ENCODE measurements at regions not wholly inside any gene's neighbourhood (a gene's known extent, or its start where the extent isn't known, plus 50 kb on each side); places are given as distances from the start of the nearest gene placed in this dataset.
"Not testable (repeated sequence)": the region's sequence is repeated elsewhere in the genome, so short reads cannot be mapped to it uniquely, and the experiment has no call there.

DNA sequence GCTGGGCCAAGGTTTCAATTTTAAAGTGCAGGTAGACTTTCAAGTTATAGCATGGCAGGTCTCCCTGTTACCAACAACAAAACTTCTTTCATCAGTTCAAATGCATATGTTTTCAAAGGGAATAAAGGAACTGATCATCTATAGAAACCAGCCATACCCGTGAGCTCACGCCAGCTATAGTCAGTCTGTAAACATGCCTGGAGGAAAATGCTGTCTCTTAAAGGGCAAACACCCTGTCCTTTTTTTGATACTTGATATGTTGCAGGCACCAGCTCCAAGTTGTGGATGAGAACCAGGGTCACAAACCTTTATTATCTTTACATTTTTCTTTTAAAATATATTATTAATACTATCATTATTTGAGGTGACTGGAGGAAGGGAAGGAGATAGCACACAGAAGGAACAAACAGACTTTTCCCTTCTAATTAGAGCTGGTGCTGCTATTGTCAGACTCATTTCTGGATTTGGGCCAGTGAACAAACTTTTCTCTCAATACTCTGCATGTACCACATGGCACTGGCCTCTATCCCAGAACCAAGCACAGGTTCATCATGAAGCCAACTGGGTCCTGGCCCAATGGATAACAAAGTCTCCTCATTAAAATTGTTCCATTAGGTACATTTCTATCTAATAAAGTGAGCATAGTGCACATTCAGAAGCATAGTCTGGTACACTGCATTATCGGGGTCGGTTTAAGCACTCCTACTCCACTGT, 1102.4 kb downstream of the SORCS3 start:
- no peak overlapping the region for H3K4me3 Mint-ChIP-seq
- CTCF ChIA-PET, result no interaction called here

DNA sequence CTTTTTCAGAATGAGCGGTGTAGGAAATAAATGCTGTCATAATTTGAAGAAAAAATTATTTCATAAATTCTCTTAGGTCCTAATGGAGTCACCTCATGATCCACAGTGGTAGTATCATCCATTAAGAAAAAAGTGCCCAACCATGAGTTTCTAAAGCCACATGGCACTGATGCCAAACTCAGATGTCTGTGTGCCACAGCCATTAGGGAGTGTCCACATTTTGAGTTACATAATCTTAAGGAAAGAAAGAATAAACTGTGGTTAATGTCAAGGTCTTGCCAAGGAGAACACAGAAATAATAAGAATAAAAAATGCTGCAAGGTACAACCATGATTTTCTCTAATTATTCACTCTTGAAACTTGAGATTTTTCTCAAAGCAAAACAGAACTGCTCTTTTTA, 1101.8 kb downstream of the SORCS3 start:
- H3K27me3 Mint-ChIP-seq, result no peaks in the 10 kb centered on the region
- no peak for DNase-seq
- H3K27ac Mint-ChIP-seq, result no peak overlapping the region
- H3K36me3 Mint-ChIP-seq, result no peaks in the 10 kb centered on the region
- CTCF ChIA-PET, result no interaction called here
- H3K4me3 Mint-ChIP-seq, result no peak overlapping the region
- no peaks in the 10 kb centered on the region for H3K4me1 Mint-ChIP-seq
- no peaks in the 10 kb centered on the region for H3K9me3 Mint-ChIP-seq

More for the DNA sequence above, 1102.4 kb downstream of the SORCS3 start:
- H3K27me3 Mint-ChIP-seq, result no peaks in the 10 kb centered on the region
- no peaks in the 10 kb centered on the region for H3K36me3 Mint-ChIP-seq
- no peaks in the 10 kb centered on the region for H3K9me3 Mint-ChIP-seq
- DNase-seq, result no peak
- no peak overlapping the region for H3K27ac Mint-ChIP-seq
- no peaks in the 10 kb centered on the region for H3K4me1 Mint-ChIP-seq

DNA sequence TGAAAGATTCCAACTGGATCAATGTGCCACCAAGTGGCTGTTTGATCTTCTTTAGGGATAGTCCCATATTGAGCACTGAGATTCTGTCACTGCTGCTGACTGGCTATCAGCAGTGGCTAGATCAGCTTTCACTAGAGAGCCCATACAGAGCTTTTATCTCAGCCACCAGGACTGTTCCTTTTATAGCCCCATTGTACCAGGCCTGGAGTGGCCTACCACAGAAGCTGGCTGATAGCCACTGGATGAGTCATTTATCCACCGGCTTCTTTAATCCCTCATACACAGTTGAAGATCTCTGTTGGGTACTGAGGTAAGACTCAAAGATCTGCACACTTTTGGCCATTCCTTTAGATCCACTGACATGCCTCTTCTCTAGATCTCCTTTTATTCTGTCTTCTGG, 1101.1 kb downstream of the SORCS3 start:
- Mint-ChIP-seq H3K27ac (no peak overlapping the region), H3K4me1 (no peaks in the 10 kb centered on the region), H3K36me3 (no peaks in the 10 kb centered on the region), H3K27me3 (no peaks in the 10 kb centered on the region), H3K4me3 (no peak overlapping the region), H3K9me3 (no peaks in the 10 kb centered on the region)
- CTCF ChIA-PET, result no interaction called here
- no peak for DNase-seq

DNA sequence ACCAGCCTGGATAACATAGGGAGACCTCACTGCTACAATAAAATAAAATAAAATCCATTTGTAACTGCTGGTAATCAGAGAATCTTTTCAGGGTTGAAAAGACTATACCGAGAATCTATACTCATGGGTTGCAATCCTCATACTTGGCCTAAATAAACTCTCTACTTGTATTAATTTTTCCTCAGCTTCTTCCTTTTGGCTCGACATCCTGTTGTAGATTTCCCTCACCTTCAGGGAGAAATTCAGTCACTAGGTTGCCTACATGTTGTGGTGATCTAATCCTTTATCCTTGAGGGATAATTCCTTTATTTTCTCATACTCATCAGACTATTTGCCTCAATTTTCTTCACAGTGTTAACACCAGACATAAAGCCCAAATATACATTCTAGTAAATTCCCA, 1093.4 kb downstream of the SORCS3 start:
- no peaks in the 10 kb centered on the region for H3K36me3 Mint-ChIP-seq
- no peaks in the 10 kb centered on the region for H3K4me1 Mint-ChIP-seq
- no peak for DNase-seq
- H3K9me3 Mint-ChIP-seq, result peaks cover 4% of the 10 kb centered on the region
- H3K4me3 Mint-ChIP-seq, result no peak overlapping the region
- no peaks in the 10 kb centered on the region for H3K27me3 Mint-ChIP-seq
- CTCF ChIA-PET, result no interaction called here
- H3K27ac Mint-ChIP-seq, result no peak overlapping the region

DNA sequence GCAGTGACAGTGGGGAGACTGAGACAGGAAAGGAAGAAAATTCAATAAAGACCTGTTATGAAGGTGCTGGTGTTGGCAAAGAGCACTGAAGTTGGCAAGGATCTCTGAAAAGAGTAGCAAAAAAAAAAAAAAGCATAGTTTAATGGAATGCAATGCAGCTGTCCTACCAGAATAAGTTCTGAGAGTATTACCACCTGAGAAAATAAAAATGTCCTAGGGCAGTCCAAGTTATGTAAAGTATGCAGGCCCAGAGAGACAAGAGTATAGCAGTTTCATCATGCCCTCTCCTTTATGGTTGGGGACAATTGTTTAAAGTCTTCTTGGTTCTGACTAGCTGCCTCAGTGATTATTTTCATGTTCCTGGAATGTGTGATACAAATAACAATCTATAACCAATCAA, 1092.8 kb downstream of the SORCS3 start:
- no peaks in the 10 kb centered on the region for H3K4me1 Mint-ChIP-seq
- H3K27ac Mint-ChIP-seq, result no peak overlapping the region
- no peaks in the 10 kb centered on the region for H3K27me3 Mint-ChIP-seq
- DNase-seq, result no peak
- CTCF ChIA-PET, result no interaction called here
- peaks cover 4% of the 10 kb centered on the region for H3K9me3 Mint-ChIP-seq
- H3K4me3 Mint-ChIP-seq, result no peak overlapping the region
- no peaks in the 10 kb centered on the region for H3K36me3 Mint-ChIP-seq

DNA sequence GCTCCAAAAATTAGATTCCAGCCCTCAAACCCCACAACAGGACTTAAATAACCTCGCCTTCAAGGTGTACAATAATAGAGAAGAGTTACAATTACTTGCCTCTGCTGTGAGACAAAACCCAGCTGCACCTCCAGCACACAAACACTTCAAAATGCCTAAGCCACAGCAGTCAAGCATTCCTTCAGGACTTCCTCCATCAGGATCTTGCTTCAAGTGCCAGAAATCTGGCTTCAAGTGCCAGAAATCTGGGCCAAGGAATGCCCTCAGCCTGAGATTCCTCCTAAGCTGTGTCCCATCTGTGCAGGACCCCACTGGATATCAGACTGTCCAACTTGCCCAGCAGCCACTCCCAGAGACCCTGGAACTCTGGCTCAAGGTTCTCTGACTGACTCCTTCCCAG, 1088.3 kb downstream of the SORCS3 start:
- CTCF ChIA-PET, result no interaction called here
- Mint-ChIP-seq H3K9me3 (peaks cover 9% of the 10 kb centered on the region), H3K36me3 (no peaks in the 10 kb centered on the region), H3K27ac (no peak overlapping the region), H3K27me3 (no peaks in the 10 kb centered on the region), H3K4me3 (no peak overlapping the region), H3K4me1 (no peaks in the 10 kb centered on the region)
- DNase-seq, result no peak

DNA sequence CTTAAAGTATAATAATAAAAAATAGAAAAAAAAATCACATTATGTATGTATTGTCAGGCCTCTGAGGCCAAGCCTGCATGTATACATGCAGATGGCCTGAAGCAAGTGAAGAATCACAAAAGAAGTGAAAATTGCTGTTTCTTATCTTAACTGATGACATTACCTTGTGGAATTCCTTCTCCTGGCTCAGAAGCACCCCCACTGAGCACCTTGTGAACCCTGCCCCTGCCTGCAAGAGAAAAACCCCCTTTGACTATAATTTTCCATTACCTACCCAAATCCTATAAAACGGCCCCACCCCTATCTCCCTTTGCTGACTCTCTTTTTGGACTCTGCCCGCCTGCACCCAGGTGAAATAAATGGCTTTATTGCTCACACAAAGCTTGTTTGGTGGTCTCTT, 1086.5 kb downstream of the SORCS3 start:
- H3K4me3 Mint-ChIP-seq, H3K27ac Mint-ChIP-seq, CTCF ChIA-PET, H3K27me3 Mint-ChIP-seq, H3K9me3 Mint-ChIP-seq, H3K36me3 Mint-ChIP-seq, H3K4me1 Mint-ChIP-seq, DNase-seq: not testable (repeated sequence)

DNA sequence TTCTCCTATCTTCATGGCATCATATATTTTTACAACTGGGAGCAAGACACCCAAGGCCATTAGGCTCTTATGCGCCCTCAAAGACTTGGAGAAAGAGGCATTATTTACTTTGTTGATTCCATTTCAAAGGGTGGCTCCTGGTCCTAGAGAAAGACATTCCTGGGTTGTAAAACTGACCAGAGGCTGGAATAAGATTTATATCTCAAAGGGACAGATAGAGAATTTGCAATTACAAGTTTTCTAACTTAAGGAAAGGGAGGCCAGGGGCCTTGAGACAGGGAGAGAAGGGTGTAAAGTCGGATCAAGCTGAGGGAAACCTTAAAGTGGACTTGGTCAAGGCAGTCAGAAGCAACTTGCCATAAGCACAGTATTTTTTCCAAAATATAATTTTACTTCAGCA, 1086.0 kb downstream of the SORCS3 start:
- Mint-ChIP-seq H3K36me3 (no peaks in the 10 kb centered on the region), H3K9me3 (peaks cover 9% of the 10 kb centered on the region), H3K27me3 (no peaks in the 10 kb centered on the region), H3K27ac (no peak overlapping the region), H3K4me3 (no peak overlapping the region), H3K4me1 (no peaks in the 10 kb centered on the region)
- DNase-seq, result no peak
- CTCF ChIA-PET, result no interaction called here

DNA sequence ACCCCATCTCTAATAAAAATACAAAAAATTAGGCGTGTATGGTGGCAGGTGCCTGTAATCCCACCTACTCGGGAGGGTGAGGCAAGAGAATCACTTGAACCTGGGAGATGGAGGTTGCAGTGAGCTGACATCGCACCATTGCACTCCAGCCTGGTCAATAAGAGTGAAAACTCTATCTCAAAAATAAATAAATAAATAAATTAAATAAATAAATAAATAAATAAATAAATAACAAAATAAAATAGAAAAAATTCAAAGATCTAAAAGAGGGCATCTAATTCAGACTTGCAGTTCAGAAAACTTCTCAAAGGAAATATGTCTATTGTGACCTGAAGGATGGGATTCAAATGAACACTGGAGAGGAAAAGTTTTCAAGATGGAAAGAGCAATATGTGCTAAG, 1085.1 kb downstream of the SORCS3 start:
- H3K9me3 Mint-ChIP-seq, result peaks cover 9% of the 10 kb centered on the region
- H3K27me3 Mint-ChIP-seq, result no peaks in the 10 kb centered on the region
- H3K4me1 Mint-ChIP-seq, result no peaks in the 10 kb centered on the region
- H3K4me3 Mint-ChIP-seq, result no peak overlapping the region
- CTCF ChIA-PET, result no interaction called here
- no peaks in the 10 kb centered on the region for H3K36me3 Mint-ChIP-seq
- no peak overlapping the region for H3K27ac Mint-ChIP-seq
- no peak for DNase-seq

DNA sequence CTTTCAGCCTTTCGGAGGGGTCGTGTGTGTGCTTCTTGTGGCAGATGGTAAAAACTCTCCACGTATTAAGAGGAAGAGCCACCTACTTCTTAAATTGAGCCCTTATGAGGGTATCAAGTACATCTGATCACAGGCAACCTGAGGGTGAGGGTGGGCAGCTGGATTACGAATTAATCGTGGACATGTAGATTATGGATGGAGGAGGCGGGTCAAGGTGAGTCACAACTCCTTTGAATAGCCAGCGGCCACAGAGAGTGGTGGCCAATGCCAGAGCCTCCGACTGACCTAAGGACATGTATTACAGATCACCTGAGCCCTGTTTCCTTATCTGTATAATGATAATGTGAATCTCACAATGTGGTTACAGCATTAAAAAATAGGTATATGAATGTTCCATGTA, 1083.9 kb downstream of the SORCS3 start:
- peaks cover 9% of the 10 kb centered on the region for H3K9me3 Mint-ChIP-seq
- H3K27ac Mint-ChIP-seq, result no peak overlapping the region
- CTCF ChIA-PET, result no interaction called here
- no peaks in the 10 kb centered on the region for H3K27me3 Mint-ChIP-seq
- DNase-seq, result no peak
- H3K36me3 Mint-ChIP-seq, result no peaks in the 10 kb centered on the region
- no peaks in the 10 kb centered on the region for H3K4me1 Mint-ChIP-seq
- H3K4me3 Mint-ChIP-seq, result no peak overlapping the region

DNA sequence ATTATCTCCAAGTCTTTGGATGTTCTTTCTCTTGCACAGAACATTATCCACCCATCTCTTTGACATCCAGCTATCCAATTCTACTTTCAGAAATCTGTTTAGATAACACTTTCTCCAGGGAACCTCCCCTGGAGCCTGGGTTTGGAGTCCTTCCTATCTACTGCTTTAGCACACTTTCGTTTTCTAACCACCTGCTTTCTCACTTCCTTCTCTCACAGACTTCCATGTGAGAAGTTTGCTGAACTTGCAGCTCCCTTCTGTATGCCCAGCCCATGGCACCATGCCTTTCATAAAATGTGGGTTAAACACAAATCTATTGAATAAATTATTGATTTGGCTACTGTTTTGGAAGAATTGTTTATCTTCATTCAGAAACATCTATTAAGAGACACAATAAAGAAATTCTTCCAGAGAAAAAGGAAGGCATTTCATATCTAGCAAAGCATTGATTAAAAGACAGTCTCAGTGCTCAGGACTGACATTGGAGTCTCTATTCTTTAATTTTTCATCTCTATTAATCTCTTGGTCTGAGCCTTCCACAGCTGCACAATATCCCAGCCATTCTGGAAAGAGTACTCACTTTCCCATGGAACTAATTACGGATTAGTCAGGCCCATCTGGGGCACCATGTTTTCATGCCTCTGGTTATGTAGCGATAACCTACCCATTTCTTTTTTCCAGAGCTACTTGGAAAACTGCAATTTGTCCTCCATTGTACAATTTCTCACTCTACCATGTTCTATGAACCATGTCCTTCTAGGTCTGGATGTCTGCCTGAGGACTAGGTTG, 1077.3 kb downstream of the SORCS3 start:
- H3K9me3 Mint-ChIP-seq, result peaks cover 7% of the 10 kb centered on the region
- CTCF ChIA-PET, result no interaction called here

DNA sequence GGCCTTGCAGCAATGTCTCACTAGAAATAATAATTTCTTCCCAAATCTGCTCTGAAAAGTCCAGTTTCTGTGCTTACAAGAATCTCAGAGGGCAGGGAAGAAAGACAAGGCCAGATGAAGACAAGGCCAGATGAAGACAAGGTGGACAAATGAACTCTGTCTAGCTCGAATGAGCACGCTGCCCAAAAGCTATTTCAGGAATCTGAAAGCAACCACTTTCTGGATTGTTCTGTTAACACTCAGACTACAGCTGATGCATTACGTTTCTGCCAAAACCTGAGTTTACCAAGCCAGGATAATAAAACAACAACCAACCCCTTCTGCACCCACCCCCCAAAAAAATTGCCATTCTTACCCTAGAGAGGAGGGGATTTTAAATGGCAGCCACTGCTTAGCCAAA, 1073.6 kb downstream of the SORCS3 start:
- CTCF ChIA-PET, result no interaction called here
- H3K4me3 Mint-ChIP-seq, result no peak overlapping the region
- H3K27ac Mint-ChIP-seq, result no peak overlapping the region
- no peaks in the 10 kb centered on the region for H3K4me1 Mint-ChIP-seq
- H3K36me3 Mint-ChIP-seq, result no peaks in the 10 kb centered on the region
- no peak for DNase-seq
- H3K27me3 Mint-ChIP-seq, result no peaks in the 10 kb centered on the region
- peaks cover 7% of the 10 kb centered on the region for H3K9me3 Mint-ChIP-seq

More for the DNA sequence above, 1077.3 kb downstream of the SORCS3 start:
- no peak overlapping the region for H3K27ac Mint-ChIP-seq
- H3K36me3 Mint-ChIP-seq, result no peaks in the 10 kb centered on the region
- DNase-seq, result no peak
- H3K27me3 Mint-ChIP-seq, result no peaks in the 10 kb centered on the region
- no peaks in the 10 kb centered on the region for H3K4me1 Mint-ChIP-seq
- H3K4me3 Mint-ChIP-seq, result no peak overlapping the region

DNA sequence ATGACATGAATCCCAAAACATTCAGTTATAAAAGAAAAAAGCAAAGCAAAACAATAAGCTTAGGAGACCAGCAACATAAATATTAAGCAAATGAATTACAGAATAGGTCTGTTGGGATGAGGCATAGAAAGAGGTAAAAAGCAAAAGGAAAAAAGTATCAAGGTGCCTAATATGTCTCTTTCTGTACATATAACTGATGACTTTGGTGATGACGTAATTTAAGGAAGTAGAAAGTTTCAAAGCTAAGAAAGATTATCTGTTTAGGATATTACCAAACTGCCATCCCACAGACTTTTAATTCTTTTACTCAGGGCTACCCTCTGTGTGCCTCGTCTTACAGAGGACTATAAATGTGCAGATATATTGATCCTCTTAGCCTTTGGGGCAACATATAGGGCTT, 1066.5 kb downstream of the SORCS3 start:
- no peak overlapping the region for H3K27ac Mint-ChIP-seq
- H3K9me3 Mint-ChIP-seq, result no peaks in the 10 kb centered on the region
- no peak for DNase-seq
- H3K36me3 Mint-ChIP-seq, result no peaks in the 10 kb centered on the region
- H3K27me3 Mint-ChIP-seq, result no peaks in the 10 kb centered on the region
- CTCF ChIA-PET, result no interaction called here
- no peak overlapping the region for H3K4me3 Mint-ChIP-seq
- H3K4me1 Mint-ChIP-seq, result no peaks in the 10 kb centered on the region

DNA sequence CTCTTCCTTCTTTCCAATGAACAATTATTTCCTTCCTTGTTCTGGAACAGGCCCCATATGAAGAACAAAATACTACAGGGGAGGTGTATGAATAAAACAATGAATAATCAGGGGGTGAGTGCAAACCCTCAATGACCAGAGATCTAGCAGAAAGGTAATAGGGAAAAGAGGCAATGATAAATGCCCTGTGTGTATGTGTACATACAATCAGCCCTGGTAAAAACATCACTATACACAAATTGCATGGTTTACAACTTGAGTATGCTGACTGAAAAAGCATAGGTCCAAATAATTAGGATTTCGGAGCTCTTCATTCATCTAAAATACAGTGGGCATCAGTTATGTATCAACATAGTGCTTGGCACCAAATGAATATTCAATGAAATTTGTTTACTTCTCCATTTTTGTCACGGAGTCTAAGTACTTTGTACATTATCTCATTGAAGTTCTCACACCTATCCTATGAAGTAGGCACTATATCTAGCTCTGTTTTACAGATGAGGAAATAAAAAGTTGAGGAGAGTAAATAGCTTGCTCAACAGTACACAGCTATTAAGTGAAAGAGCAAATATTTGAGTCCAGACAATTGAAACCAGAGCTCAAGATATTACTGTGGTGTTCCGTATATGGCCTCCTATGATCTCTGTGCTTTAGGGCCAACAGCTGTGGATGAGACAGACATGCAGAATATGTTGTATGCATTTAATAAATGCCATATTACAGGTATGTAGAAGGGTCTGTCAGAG, 1065.4 kb downstream of the SORCS3 start:
- no peak overlapping the region for H3K27ac Mint-ChIP-seq
- no peak for DNase-seq
- H3K36me3 Mint-ChIP-seq, result no peaks in the 10 kb centered on the region
- H3K4me3 Mint-ChIP-seq, result no peak overlapping the region
- CTCF ChIA-PET, result interaction anchor here (0.9 kb wide), 1 partner anchor 643 kb away, joined by 3 read pairs; no protein-coding TSS in a partner anchor
- no peaks in the 10 kb centered on the region for H3K27me3 Mint-ChIP-seq
- H3K4me1 Mint-ChIP-seq, result no peaks in the 10 kb centered on the region
- H3K9me3 Mint-ChIP-seq, result no peaks in the 10 kb centered on the region

DNA sequence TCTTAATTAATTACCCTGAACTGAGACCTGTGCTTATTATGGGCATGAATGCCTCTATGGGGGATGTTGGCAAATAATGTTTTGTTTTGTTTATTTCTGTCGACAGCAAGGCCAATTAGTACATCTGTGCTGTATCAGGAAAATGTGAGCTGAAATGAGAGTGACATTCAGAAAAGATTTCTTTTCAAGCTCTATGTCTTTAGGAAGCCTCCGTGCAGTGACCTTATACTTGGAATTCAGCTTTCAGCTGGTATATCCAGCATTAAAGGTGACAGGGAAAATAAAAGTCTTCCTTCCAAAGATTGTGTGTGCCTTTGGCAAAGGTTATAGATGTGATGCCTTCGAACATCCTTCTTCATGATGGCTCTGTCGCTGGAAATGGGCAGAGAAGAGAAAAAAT, 1061.1 kb downstream of the SORCS3 start:
- Mint-ChIP-seq H3K27me3 (no peaks in the 10 kb centered on the region), H3K4me3 (no peak overlapping the region), H3K27ac (no peak overlapping the region), H3K36me3 (no peaks in the 10 kb centered on the region), H3K4me1 (no peaks in the 10 kb centered on the region), H3K9me3 (no peaks in the 10 kb centered on the region)
- CTCF ChIA-PET, result no interaction called here
- no peak for DNase-seq
